ENCODE measurements at regions not wholly inside any gene's neighbourhood (a gene's known extent, or its start where the extent isn't known, plus 50 kb on each side); places are given as distances from the start of the nearest gene placed in this dataset.
A peak's percentile ranks its signal among the peaks of the same experiment; 100 is the strongest.

DNA sequence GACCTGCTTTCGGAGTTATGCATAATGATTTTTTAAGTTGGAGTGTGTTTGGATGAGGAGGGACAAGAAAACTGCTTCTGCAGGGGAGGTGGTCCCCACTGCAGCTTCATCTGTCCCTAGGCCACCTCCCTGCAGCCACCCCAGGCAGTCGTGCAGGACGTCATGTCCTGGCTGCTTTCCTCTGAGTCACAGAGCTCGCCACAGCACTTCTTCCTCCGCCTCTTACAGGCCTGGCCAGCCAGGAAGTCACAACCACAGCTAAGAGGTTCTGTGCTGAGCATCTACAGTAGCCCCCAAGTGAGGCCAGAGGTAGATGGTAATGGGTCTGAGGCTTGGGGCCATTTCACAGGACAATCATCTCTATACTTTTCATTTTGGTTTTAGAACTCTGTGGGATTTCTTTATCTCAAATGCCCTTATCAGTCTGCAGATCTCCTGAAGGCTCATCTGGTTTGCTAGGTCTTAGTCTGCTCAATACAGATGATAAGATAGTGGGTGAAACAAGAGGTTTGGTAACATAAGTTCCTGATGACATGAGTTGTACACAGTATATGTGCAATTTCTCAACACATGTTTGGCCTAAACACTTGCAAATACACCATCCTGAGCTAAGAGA, 106.4 kb downstream of the ARF6 start:
- DNase-seq (ENCODE audit: low read depth in 2 of 2) = peak; percentile 43 to 67

- DNase-seq (ENCODE audit: low read depth in 2 of 2) = no peak
These were observed 107.0 kb downstream of the ARF6 start for GRCh38 chr14:49999826-50000379.

- DNase-seq (ENCODE audit: low read depth in 2 of 2) = peak; percentile 56 to 74
These were observed 107.7 kb downstream of the ARF6 start for GRCh38 chr14:50000380-50001150.

- peak; percentile 52 to 57 for DNase-seq (ENCODE audit: low read depth in 2 of 2)
These were observed 108.5 kb downstream of the ARF6 start for GRCh38 chr14:50001151-50001998.

DNA sequence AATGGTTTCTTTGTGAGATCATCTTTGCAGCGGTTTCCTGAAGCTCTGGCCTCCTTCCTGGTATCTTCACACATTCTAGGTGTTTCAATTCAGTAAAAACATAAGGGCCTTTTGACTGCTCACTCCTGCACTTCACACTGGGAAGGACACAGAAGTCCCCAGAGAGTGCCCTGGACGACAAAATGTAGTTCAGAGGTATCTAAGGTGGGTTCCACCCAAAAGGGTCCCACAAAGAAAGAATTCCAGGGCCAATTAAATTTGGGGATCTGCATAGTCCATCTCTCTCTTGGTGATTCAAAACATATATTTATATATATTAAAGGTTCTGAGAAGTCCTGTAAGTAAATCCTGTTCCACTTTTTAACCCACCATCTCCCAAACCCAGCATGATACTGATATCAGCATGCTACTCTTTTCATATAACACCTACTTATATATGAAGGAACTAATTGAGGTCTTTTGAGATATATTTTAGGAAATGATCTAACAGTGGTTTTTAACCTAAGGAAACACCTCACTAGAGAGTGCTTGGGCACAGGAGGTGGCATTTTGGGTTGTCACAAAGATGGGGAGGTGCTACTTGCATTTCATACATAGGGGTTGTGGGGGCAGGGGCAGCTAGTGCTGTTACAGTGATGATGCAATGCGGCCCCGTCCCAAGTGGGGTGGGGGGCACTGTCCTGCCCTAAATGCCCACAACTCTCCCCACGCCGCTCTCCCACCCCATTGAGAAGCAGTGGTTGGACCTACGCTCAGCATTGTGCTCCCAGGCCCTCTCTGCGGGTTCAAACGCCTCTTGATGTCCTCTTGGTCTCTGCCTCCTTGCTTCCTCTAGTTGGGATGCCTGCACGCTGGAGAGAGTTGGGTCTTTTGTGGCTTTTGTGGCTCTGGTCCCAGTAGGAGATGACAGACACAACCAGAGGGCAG, 109.4 kb downstream of the ARF6 start:
- DNase-seq (ENCODE audit: low read depth in 2 of 2) = peak in 1 of 2 experiments; percentile 50

DNA sequence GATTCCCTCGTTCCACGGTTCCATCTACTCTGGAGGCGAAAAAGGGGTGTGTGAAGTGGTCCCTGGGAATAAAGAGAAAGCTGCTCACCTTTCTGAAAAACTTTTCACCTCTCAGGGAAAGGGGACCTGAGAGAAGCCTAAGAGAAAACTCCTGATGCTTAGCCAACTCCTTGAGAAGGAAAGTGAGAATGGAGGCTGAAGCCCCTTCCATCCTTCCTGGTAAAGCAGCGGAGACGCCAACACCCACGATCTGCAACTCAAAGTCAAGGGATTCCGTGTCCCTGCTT, 110.0 kb downstream of the ARF6 start:
- no peak for DNase-seq (ENCODE audit: low read depth in 2 of 2)

- peak; percentile 51 to 69 for DNase-seq (ENCODE audit: low read depth in 2 of 2)
These were observed 110.5 kb downstream of the ARF6 start for GRCh38 chr14:50003213-50004021.

DNA sequence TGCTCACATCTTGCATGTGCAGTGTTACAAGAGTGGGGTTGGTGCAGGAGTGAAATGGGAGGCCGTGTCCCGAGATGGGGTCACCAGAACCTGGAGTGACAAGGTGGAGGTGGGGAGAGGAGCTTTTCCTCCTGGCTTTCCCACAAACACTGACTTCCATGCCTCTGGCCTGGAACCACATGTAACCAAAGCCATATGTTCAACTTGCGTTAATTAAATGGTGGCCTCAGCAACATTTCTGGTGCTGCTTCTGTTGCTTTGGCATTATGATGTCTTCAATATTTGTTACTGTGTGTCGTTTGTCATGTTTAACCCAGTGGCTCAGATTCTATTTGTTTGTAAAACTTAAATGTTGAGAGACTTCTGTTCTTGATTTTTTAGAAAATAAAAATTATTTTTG, 110.2 kb downstream of the VCPKMT start:
- no peak for DNase-seq (ENCODE audit: low read depth in 2 of 2)

GRCh38 chr14:50007123-50007903, 109.1 kb downstream of the VCPKMT start:
- no peak for DNase-seq (ENCODE audit: low read depth in 2 of 2)

- DNase-seq (ENCODE audit: low read depth in 2 of 2) = no peak
These were observed 107.8 kb downstream of the VCPKMT start for GRCh38 chr14:50008562-50008961.

DNA sequence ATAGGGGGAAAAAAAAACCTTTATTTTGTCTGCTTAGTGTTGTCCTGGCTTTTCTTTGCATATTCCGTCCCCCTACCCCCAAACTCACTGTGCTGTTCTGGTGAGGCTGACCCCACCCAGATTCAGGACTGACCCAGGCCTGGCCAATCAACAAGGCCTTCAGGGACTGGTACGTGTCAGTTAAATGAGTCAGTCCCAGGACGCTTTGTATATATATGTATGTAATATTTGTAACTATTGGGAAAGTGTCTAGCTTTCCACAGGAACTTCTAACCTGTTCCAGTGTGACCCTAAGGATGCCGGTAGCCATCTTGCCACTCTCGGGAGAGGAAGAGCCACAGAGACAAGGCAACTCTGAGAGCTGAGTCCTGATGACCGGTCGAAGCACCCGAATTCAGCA, 107.4 kb downstream of the VCPKMT start:
- no peak for DNase-seq (ENCODE audit: low read depth in 2 of 2)

GRCh38 chr14:50010752-50011151, 105.6 kb downstream of the VCPKMT start:
- no peak for DNase-seq (ENCODE audit: low read depth in 2 of 2)

GRCh38 chr14:50011242-50011641, 105.1 kb downstream of the VCPKMT start:
- no peak for DNase-seq (ENCODE audit: low read depth in 2 of 2)

- DNase-seq (ENCODE audit: low read depth in 2 of 2) = no peak
These were observed 103.7 kb downstream of the VCPKMT start for GRCh38 chr14:50012644-50013043.

DNA sequence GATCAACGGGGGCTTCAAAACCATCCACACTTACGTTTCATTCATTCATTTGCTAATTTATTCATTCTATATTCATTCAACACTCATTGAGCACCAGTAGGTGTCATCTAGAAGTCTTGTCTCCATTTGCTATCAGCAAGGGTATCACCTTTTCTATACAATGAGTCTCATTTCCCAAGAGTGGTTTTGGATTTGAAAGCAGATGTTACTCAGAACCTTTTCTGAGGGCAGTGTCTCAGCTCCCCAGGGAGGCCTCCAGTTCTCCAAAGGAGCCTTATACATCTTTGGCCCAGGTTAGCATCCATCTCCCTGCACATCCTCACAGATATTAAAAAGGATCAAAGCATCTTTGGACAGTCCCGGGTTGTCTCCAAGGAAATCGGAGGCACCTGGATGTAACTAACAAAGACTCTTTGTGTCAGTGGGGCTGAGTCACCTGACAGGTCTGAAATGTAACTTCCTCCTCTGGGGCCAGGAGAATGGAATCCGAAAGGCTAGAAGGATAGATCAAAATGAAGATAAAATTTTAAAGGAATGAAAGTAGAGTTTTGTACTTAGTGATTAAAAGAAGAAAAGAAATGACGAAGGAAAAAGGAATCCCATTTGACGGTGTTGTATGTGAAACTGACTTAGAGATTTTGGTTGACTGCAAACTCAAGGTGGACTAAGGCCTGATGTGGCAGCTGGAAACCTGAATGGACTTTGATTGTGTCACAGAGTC, 103.0 kb downstream of the VCPKMT start:
- no peak for DNase-seq (ENCODE audit: low read depth in 2 of 2)

DNA sequence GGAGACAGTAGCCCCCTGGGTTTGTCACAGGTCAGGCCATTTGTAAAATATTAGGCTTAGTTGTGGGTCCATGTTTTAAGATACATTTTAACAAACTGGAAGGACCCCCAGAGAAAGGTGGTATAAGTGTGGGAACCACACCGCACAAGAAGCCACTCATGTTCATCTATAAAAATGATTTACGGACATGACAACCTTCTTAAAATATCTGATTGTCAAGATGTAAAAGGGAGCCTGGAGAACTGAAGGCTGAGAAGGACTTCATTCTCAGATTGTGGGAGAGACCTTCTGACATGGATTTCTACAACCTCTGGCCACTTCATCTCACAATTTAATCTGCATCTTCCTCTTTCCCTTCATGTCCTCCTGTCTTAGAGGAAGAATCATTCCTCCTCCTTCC, 102.4 kb downstream of the VCPKMT start:
- no peak for DNase-seq (ENCODE audit: low read depth in 2 of 2)

DNA sequence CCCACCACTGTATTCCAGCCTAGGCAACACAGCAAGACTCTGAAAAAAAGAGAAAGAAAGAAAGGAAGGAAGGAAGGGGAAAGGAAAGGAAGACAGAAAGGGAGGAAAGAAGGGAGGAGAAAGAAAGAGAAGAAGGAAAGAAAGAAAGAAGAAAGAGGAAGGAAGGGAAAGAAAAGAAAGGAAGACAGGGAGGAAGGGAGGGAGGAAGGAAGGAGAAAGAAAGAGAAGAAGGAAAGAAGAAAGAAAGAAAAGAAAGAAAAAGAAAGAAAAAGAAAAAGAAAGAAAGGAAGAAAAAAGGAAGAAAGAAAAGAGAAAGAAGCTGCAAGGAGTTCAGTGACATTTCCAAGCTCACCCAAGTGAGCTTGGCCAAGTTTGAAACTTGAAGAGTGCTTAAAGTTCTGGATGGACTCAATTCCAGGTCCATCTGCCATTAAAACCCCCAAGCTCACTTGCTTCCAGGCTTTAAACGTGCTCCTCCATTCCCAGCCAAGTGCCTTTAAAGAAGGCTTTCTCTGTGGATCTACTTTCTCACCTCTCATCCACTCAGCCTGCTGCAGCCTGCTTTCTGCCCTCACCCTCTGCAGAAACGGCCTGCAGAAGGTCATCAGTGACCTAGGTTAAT, 101.5 kb downstream of the VCPKMT start:
- no peak for DNase-seq (ENCODE audit: low read depth in 2 of 2)

DNA sequence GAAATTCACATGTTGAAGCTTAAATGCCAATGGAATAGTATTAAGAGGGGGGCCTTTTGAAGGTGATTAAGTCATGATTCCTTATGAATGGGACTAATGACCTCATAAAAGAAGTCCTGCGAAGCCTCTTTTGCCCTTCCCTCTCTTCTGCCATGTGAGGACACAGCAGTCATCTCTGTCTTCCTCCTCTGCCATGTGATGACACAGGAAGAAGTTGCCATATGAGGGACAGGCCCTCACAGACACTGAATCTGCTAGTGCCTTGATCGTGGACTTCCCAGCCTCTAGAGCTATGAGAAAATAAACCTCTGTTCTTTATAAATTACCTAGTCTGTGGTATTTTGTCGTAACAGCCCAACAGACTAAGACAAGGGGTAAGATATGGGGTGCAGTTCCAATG, 100.7 kb downstream of the VCPKMT start:
- DNase-seq (ENCODE audit: low read depth in 2 of 2) = no peak
